ENCODE measurements at regions not wholly inside any gene's neighbourhood (a gene's known extent, or its start where the extent isn't known, plus 50 kb on each side); places are given as distances from the start of the nearest gene placed in this dataset.

DNA sequence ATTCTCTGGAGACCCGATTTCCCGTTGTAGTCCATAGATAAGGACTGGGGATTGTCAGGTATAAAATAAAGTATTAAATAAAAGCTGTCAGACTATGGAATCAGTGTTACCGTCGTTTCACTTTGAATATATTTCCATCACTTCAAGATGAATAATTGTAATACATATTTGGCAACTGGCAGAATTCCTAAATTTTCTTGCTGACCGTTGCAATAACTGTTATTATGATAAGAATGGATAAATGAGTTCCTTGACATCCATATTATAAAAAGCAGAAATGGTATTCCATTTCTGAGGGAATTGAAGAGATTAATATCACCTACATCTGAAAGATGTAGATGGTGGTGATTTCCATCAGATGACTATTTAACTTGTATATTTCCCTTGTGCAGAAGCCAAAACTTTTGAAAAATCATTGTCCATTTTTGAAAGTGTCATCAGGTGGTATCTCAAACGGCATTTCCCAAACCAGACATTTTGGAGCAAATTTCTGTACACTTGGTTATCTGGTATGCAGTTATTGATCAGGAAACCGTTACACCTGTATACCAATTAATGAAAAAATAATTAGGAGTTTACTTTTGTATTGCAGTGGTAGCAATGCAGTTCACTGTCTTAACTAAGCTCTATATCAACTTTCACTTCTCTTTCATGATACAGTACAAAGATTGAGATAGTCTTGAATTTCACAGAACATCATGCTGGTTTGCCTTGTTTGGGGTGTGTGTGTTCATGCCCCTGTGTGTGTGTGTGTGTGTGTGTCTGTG is 878.5 kb downstream of the PCDH18 start:
- no peaks in the 10 kb centered on the region for H3K9me3 ChIP-seq (ENCODE audit: control insufficient read depth in 1 of 2, insufficient read depth in 1 of 2, low read depth in 1 of 2, low read length in 2 of 2)
- H2AFZ ChIP-seq (ENCODE audit: low read depth, low read length, poor library complexity, severe bottlenecking), result no peak overlapping the region
- intact Hi-C loops (cut with micrococcal nuclease), result no loop called here
- H3K9me2 ChIP-seq (ENCODE audit: insufficient read depth), result no peaks in the 10 kb centered on the region
- TF ChIP-seq YY1 (IDR thresholded peaks at IDR 0.05; ENCODE audit: extremely low read depth, insufficient replicate concordance, low read depth, low read length) (no peak), FOSL1 (IDR thresholded peaks at IDR 0.05; ENCODE audit: low read depth) (no peak), SP1 (IDR thresholded peaks at IDR 0.05; ENCODE audit: low read depth) (no peak), SIN3A (IDR thresholded peaks at IDR 0.05; ENCODE audit: low read depth) (no peak)
- TF ChIP-seq, protein P1, sequence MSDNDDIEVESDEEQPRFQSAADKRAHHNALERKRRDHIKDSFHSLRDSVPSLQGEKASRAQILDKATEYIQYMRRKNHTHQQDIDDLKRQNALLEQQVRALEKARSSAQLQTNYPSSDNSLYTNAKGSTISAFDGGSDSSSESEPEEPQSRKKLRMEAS (IDR thresholded peaks at IDR 0.05), result no peak
- RAD21 ChIA-PET (ENCODE audit: low non-redundant PET in 1 of 2, low total read pairs in 2 of 2, uncharacterized antibody in 2 of 2, unreplicated experiment in 2 of 2), result no interaction called here
- H3K27ac ChIP-seq (ENCODE audit: low read depth, low read length), result no peak overlapping the region
- no peak overlapping the region for H3K4me3 ChIP-seq (replicated peaks in 1 of 2; ENCODE audit: low read depth in 1 of 2, low read length in 2 of 2)
- DNase-seq (ENCODE audit: low read depth, low spot score), result no peak
- H3K27me3 ChIP-seq (ENCODE audit: insufficient read depth, low read length), result no peaks in the 10 kb centered on the region
- no TSS peak for BruUV-seq (replicated peaks)
- no peaks in the 10 kb centered on the region; a peak in 1 of 4 replicates for H3K4me1 ChIP-seq (ENCODE audit: control insufficient read depth in 1 of 2, insufficient read depth in 2 of 2, low read length in 2 of 2)
- no peaks in the 10 kb centered on the region for H3K79me2 ChIP-seq (ENCODE audit: insufficient read depth, low read length)
- ATAC-seq, result no peak
- no peaks in the 10 kb centered on the region for H4K20me1 ChIP-seq (ENCODE audit: insufficient read depth)
- POLR2A ChIA-PET, result no interaction called here
- H3K9ac ChIP-seq (ENCODE audit: low read length), result no peak overlapping the region
- no peaks in the 10 kb centered on the region for H3K36me3 ChIP-seq (ENCODE audit: control insufficient read depth in 1 of 2, insufficient read depth in 2 of 2, low read length in 2 of 2)
- CTCF ChIA-PET, result no interaction called here
- no peak overlapping the region for H3K4me2 ChIP-seq (ENCODE audit: low read length)

DNA sequence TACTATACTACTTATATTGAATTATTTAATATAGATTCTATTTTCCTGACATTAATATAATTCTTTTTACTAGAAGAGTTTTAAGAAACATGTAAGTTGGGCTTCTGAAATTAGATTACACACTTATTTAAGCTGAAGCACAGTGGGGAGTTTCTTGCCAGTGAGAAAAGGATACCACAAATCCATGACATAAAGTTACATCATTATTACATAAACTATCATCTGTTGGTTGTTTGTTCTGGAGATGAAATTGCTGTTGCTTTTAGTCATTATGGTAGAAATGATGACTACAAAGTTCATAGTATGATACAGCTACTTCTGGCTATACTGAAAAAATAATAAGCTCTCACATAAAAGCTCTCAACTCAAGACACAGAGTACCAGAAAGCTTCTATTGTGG is 880.4 kb downstream of the PCDH18 start:
- H3K9me2 ChIP-seq (ENCODE audit: insufficient read depth), result no peaks in the 10 kb centered on the region; the same call in 1 of the 2 replicates
- intact Hi-C loops (cut with micrococcal nuclease), result no loop called here
- H3K9ac ChIP-seq (ENCODE audit: low read length), result no peak overlapping the region
- H2AFZ ChIP-seq (ENCODE audit: low read depth, low read length, poor library complexity, severe bottlenecking), result no peak overlapping the region
- DNase-seq (ENCODE audit: low read depth, low spot score) (no peak), ATAC-seq (no peak)
- H3K9me3 ChIP-seq (ENCODE audit: control insufficient read depth in 1 of 2, insufficient read depth in 1 of 2, low read depth in 1 of 2, low read length in 2 of 2), result no peaks in the 10 kb centered on the region
- no TSS peak for BruUV-seq (replicated peaks)
- ChIA-PET CTCF (no interaction called here), POLR2A (no interaction called here), RAD21 (ENCODE audit: low non-redundant PET in 1 of 2, low total read pairs in 2 of 2, uncharacterized antibody in 2 of 2, unreplicated experiment in 2 of 2) (no interaction called here)
- H4K20me1 ChIP-seq (ENCODE audit: insufficient read depth), result no peaks in the 10 kb centered on the region
- H3K4me1 ChIP-seq (ENCODE audit: control insufficient read depth in 1 of 2, insufficient read depth in 2 of 2, low read length in 2 of 2), result no peaks in the 10 kb centered on the region; a peak in 1 of 4 replicates
- no peak overlapping the region for H3K4me3 ChIP-seq (replicated peaks in 1 of 2; ENCODE audit: low read depth in 1 of 2, low read length in 2 of 2)
- no peak overlapping the region for H3K4me2 ChIP-seq (ENCODE audit: low read length)
- TF ChIP-seq CEBPB (IDR thresholded peaks at IDR 0.05; ENCODE audit: low read depth), result no peak
- TF ChIP-seq, protein P2, sequence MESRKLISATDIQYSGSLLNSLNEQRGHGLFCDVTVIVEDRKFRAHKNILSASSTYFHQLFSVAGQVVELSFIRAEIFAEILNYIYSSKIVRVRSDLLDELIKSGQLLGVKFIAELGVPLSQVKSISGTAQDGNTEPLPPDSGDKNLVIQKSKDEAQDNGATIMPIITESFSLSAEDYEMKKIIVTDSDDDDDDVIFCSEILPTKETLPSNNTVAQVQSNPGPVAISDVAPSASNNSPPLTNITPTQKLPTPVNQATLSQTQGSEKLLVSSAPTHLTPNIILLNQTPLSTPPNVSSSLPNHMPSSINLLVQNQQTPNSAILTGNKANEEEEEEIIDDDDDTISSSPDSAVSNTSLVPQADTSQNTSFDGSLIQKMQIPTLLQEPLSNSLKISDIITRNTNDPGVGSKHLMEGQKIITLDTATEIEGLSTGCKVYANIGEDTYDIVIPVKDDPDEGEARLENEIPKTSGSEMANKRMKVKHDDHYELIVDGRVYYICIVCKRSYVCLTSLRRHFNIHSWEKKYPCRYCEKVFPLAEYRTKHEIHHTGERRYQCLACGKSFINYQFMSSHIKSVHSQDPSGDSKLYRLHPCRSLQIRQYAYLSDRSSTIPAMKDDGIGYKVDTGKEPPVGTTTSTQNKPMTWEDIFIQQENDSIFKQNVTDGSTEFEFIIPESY (IDR thresholded peaks at IDR 0.05; ENCODE audit: extremely low read depth, insufficient replicate concordance, low read length), result no peak
- TF ChIP-seq RAD21 (IDR thresholded peaks at IDR 0.05; ENCODE audit: low read depth), result no peak
- no peak for TF ChIP-seq SIN3A (IDR thresholded peaks at IDR 0.05; ENCODE audit: low read depth)
- no peaks in the 10 kb centered on the region for H3K36me3 ChIP-seq (ENCODE audit: control insufficient read depth in 1 of 2, insufficient read depth in 2 of 2, low read length in 2 of 2)
- H3K27me3 ChIP-seq (ENCODE audit: insufficient read depth, low read length), result no peaks in the 10 kb centered on the region
- no peaks in the 10 kb centered on the region for H3K79me2 ChIP-seq (ENCODE audit: insufficient read depth, low read length)
- H3K27ac ChIP-seq (ENCODE audit: low read depth, low read length), result no peak overlapping the region

All from HCT116 (cell line).